NCI-H2081 (cell line): ENCODE measurements at regions not wholly inside any gene's neighbourhood (a gene's known extent, or its start where the extent isn't known, plus 50 kb on each side); places are given as distances from the start of the nearest gene placed in this dataset.
"Not testable (repeated sequence)": the region's sequence is repeated elsewhere in the genome, so short reads cannot be mapped to it uniquely, and the experiment has no call there.

Experiments used
- DNase-seq, 2 experiments: peaks; one replicate each; lab custom pipeline; 2025; lab: John Stamatoyannopoulos, UW

- DNase-seq: no peak
Observed at GRCh38 chr2:235105821-235106359, 154.1 kb downstream of the SH3BP4 start.

DNA sequence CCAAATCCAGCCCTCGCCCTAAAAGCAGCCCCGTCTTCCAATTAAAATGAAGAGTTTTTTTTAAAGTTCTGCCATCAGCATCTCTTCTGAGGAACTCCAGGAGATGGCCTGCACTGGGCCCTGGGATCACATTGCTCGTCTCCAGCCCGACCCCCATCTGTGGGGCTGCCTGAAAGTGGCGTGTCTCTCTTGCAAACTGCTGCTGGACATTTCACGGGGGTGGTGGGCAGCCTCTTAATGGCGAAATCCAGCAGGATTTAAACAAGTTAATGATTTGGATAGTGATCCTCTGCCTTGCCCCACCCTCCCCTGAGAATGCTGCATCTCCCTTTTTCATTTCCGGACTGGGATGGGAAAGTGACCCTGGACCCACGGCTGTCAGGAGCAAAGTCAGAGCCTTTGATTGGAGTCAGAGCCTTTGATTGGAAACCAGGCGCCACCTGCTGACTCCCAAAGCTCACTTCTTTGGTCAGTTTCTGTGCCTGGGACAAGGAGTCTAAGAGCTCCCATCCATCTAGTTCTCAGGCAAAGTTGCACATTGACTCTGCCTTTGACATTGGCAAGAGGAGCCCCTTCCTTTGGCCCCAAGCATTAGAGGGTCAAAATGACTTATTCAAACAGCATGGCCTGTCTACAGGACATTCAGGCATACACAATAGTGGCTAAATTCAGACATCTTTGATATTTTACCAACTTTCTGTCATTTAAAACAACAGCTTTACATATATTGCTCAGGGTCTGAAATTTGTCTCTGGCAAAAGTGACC, 155.2 kb downstream of the SH3BP4 start:
- DNase-seq: peak; percentile 51 to 81

- DNase-seq: no peak
Observed at GRCh38 chr2:235107640-235107951, 155.8 kb downstream of the SH3BP4 start.

- DNase-seq: not testable (repeated sequence)
Observed at GRCh38 chr2:235109561-235109960, 157.7 kb downstream of the SH3BP4 start.

GRCh38 chr2:235112365-235112764, 160.5 kb downstream of the SH3BP4 start:
- no peak for DNase-seq

GRCh38 chr2:235113854-235114253, 162.0 kb downstream of the SH3BP4 start:
- DNase-seq: no peak

GRCh38 chr2:235114286-235114685, 162.5 kb downstream of the SH3BP4 start:
- DNase-seq: no peak

DNA sequence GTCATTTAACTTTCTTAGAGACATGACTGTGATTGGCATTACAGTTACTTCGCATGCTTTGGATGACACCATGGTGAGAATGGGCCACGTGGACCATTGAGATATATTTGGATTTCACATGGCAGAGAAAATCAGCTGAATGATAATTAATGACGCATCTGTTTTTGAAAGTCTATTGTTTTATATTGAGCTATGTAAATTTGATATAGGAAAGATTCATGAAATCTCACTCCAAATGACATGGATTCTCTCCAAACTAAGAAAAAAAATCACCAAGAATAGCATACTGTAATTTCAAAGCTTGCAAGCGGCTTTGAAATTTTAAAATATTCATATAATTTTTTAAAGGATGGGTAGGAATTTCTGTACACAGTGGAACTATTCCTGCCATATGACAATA, 163.7 kb downstream of the SH3BP4 start:
- no peak for DNase-seq

DNA sequence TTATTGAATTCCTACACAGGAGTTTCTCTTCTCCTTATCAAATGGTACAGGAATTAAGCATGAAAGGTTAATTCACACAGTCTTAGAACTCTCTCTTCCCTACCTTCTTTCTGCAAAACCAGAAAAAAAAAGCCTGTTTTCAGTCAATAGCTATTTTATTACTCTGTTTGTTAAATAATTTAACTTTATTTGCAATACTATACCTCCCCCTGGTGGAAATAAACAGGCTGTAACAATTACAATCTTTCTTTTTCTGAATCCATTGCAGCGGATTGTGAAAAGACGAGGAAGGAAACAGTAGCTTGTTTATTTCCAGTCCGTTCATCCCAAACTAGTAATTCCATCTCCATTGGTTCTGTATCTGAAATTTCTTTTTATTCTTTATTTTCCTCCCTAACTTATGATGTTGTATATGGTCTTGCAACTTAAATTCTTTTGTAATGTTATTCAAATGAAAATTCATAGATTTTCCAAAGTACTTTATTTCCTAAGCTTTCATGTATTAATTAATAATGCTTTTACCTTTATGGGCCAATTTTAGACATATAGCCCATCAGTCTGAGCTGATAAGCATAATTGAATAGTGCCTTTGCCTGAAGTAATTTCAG, 165.2 kb downstream of the SH3BP4 start:
- peak; percentile 73 for DNase-seq

GRCh38 chr2:235126768-235127167, 175.0 kb downstream of the SH3BP4 start:
- DNase-seq: no peak

DNA sequence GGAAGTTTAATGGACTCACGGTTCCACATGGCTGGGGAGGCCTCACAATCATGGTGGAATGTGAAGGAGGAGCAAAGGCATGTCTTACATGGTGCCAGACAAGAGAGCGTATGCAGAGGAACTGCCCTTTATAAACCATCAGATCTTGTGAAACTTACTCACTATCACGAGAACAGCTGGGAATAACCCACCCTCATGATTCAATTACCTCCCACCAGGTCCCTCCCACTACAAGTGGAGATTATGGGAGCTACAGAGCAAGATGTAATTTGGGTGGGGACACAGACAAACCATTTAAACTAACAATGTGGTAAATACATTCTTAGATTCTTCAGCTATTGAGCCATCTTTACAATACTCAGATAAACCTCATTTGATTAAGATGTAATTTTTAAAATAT, 176.1 kb downstream of the SH3BP4 start:
- no peak for DNase-seq

DNA sequence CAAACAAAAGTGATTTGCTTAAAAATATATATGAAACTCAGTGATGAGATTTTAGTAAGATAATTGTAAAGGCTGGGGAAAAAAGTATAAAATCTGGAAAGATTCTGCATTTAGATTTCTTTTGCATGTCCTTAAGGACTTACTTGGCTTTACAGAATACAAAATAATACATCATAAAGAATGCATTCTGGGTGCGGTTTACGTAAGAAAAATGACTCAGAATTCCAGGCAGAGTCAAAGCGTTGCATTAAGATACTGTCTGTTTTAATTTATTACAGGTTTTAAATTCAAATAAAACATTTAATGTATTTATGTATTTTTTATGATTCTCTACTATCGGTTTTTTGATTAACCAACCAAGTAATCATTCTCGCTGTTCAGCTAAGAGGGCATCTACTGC, 178.0 kb downstream of the SH3BP4 start:
- no peak for DNase-seq

DNA sequence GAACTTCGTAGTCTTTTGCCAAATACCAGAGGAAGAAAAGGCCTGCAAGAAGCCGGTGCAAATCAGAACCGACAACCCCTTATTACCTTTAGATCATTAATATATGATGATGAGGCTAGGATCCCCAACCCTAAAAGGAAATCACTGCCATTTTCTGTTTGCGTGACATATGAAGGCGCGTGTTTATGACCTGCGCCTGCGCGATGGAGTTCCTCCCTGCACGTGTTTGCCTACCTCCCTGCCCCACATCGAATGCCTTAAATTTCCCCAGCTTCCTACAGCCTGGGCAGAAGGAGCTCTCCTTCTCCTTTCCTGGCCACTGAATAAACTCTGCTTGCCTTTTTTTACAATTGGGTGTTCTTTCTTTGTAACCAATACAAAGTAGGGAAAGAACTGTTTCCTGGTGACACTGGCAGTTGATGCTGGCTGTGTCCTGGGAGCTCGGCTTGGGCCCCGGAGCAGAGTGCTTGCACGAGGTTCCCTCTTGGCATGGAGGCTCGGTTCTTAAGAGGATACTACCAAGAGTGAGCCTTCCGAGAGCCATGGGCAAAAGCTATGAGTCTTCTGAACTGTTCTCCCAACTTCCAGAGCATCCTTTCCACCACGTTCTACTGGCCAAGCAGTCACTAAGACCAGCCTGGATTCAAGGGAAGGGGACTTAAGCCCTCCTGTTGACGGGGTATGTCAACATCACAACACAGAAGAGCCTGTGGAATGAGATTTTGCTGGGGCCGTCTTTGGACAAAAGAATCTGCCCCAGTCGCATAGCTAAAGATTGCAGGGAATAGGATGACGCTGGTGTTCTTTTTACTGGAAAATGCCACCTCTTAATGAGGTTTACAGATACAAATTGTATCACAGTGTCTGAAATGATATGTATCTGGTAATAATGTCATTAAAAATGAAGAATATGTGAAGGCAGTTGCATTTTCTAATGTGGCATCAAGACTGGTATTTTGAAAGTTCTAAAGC, 179.8 kb downstream of the SH3BP4 start:
- no peak for DNase-seq

GRCh38 chr2:235132651-235133050, 180.8 kb downstream of the SH3BP4 start:
- DNase-seq: no peak

DNA sequence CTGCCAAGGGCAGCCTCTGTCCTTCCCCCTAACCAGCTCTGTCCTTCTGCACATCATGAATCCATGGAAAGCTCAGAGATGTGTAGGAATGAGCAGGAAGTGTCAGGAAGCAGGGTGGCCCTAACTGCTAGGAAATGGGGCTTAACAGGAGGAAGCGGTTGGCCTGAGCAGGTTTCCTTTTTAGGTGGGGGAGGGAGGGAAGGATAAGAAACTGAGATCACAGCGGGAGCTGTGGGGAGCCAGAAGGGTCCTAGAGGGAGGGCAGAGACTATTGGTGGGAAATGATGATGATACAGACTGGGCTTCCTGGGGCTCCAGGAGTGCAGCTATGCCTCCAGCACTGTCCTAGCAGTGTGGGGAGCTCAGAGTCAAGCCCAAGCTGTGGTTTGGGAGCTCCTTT, 182.0 kb downstream of the SH3BP4 start:
- DNase-seq: no peak

- no peak for DNase-seq
Observed at GRCh38 chr2:235134420-235134819, 182.6 kb downstream of the SH3BP4 start.

DNA sequence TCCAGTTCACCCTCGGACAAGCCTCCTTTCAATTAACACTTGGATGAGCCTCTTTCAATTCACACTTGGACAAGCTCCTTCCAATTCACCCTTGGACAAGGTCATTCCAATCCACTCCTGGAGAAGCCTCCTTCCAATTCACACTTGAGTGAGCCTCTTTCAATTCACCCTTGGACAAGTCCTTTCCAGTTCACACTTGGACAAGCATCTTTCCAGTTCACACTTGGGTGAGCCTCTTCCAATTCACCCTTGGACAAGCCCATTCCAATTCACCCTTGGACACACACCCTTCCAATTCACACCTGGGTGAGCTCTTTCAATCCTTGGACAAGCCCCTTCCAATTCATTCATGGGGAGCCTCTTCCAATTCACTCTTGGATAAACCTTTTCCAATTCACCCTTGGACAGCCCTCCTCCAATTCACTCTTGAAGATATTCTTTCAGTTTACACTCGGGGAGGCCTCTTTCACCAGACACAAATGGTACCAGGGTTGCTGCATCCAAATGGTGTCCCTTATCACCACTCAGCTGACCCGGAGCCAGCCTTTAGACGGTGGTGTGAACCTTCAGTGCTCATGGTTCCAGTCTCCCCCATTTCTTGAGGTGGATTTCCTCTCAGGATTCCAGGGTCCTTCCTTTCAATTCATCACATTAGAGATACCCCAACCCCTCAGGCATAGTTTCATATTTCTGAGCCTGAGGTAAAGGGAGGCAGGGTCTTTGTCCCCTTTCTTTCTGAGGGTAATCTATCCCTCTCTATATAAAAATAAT, 183.6 kb downstream of the SH3BP4 start:
- no peak for DNase-seq

DNA sequence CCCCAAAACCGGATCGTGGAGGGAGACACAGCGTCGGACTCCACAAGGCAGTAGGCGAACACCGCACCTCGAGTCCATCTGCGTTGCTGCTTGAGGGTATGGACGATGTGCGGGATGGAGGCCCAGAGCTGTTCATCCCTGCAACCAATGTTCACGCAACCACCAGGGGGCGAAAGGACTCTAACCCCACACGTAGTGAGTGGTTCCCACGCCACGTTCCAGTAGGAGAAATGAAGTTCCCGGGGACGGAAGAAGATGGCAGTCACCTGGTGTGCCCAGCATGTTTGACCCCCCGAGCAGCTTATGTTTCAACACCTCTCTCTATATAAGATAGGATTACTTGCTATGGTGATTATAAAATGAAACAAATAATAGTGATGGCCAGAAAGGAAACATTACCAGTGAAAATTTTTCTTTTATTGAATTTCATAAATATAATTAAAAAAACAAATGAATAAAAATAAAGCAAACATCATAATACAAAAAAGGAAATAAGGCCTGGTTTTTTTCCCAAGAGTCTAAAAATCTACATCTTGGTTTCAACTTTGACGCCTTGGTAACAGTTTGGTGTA, 184.3 kb downstream of the SH3BP4 start:
- DNase-seq: peak; percentile 83 to 86

- DNase-seq: no peak
Observed at GRCh38 chr2:235138339-235138738, 186.5 kb downstream of the SH3BP4 start.

- no peak for DNase-seq
Observed at GRCh38 chr2:235139956-235140800, 188.4 kb downstream of the SH3BP4 start.

- DNase-seq: no peak
Observed at GRCh38 chr2:235140801-235141081, 188.9 kb downstream of the SH3BP4 start.
